Activated CD4-positive, alpha-beta T cell treated with anti-CD3 and anti-CD28 coated beads, Interleukin-2, Interleukin-4, amounts not matched to agents 100 ng/mL and 50 ng/mL, durations not matched to agents 16 hours and 8 hours (primary cell): ENCODE measurements at regions not wholly inside any gene's neighbourhood (a gene's known extent, or its start where the extent isn't known, plus 50 kb on each side); places are given as distances from the start of the nearest gene placed in this dataset.
"Not testable (repeated sequence)": the region's sequence is repeated elsewhere in the genome, so short reads cannot be mapped to it uniquely, and the experiment has no call there.

Experiments used
- DNase-seq: peaks from one replicate; pipeline ENCODE4 v3.0.0-alpha.2; 2020; ENCODE audit warnings: low spot score

- no peak for DNase-seq
Measured at GRCh38 chr13:56459286-56459685, 681.4 kb upstream of the PRR20A start.

- DNase-seq = no peak
Measured at GRCh38 chr13:56501750-56502149, 639.0 kb upstream of the PRR20A start.

- no peak for DNase-seq
Measured at GRCh38 chr13:56510836-56511235, 629.9 kb upstream of the PRR20A start.

- DNase-seq = not testable (repeated sequence)
Measured at GRCh38 chr13:56512336-56512735, 628.4 kb upstream of the PRR20A start.

- no peak for DNase-seq
Measured at GRCh38 chr13:56515441-56515840, 625.3 kb upstream of the PRR20A start.

GRCh38 chr13:56528040-56528790 is 612.5 kb upstream of the PRR20A start:
- DNase-seq = no peak

- no peak for DNase-seq
Measured at GRCh38 chr13:56530096-56530495, 610.6 kb upstream of the PRR20A start.

GRCh38 chr13:56547921-56548320 is 592.8 kb upstream of the PRR20A start:
- DNase-seq = not testable (repeated sequence)

GRCh38 chr13:56558698-56559320 is 581.9 kb upstream of the PRR20A start:
- no peak for DNase-seq

GRCh38 chr13:56561327-56561726 is 579.4 kb upstream of the PRR20A start:
- no peak for DNase-seq

- no peak for DNase-seq
Measured at GRCh38 chr13:56563663-56564062, 577.1 kb upstream of the PRR20A start.

GRCh38 chr13:56586976-56587375 is 553.7 kb upstream of the PRR20A start:
- no peak for DNase-seq

- DNase-seq = no peak
Measured at GRCh38 chr13:56615572-56615971, 525.1 kb upstream of the PRR20A start.

GRCh38 chr13:56622840-56623239 is 517.9 kb upstream of the PRR20A start:
- DNase-seq = no peak

- DNase-seq = not testable (repeated sequence)
Measured at GRCh38 chr13:56628886-56629285, 511.8 kb upstream of the PRR20A start.

GRCh38 chr13:56631060-56631459 is 509.7 kb upstream of the PRR20A start:
- DNase-seq = not testable (repeated sequence)

GRCh38 chr13:56653043-56653442 is 487.7 kb upstream of the PRR20A start:
- DNase-seq = no peak

GRCh38 chr13:56659041-56659471 is 481.7 kb upstream of the PRR20A start:
- no peak for DNase-seq

- DNase-seq = no peak
Measured at GRCh38 chr13:56670563-56670962, 470.2 kb upstream of the PRR20A start.

- DNase-seq = no peak
Measured at GRCh38 chr13:56681404-56681803, 459.3 kb upstream of the PRR20A start.

GRCh38 chr13:56687131-56687530 is 453.6 kb upstream of the PRR20A start:
- DNase-seq = no peak

- DNase-seq = no peak
Measured at GRCh38 chr13:56697011-56697410, 443.7 kb upstream of the PRR20A start.

- DNase-seq = no peak
Measured at GRCh38 chr13:56700324-56700723, 440.4 kb upstream of the PRR20A start.

- no peak for DNase-seq
Measured at GRCh38 chr13:56706485-56706884, 434.2 kb upstream of the PRR20A start.
